Mesenchymal stem cell (in vitro differentiated cells and primary cell): ENCODE measurements at regions not wholly inside any gene's neighbourhood (a gene's known extent, or its start where the extent isn't known, plus 50 kb on each side); places are given as distances from the start of the nearest gene placed in this dataset.

Experiments
- DNase-seq: peaks from one replicate; pipeline ENCODE4 v3.0.0-alpha.2; 2013
- H2AFZ ChIP-seq: one replicate; pipeline ENCODE4 v1.6.1; 2013; ENCODE audit warnings: low read depth, mild to moderate bottlenecking, control low read depth, inconsistent platforms, low read length, moderate library complexity
- H2AK5ac ChIP-seq: 2 replicates; pipeline ENCODE4 v1.6.1; 2013; ENCODE audit warnings: low read length, moderate library complexity, mild to moderate bottlenecking, inconsistent platforms; ENCODE audit not compliant: severe bottlenecking
- H2BK120ac ChIP-seq: one replicate; pipeline ENCODE4 v1.6.1; 2013; ENCODE audit warnings: low read depth, mild to moderate bottlenecking, inconsistent platforms, low read length, moderate library complexity
- H2BK12ac ChIP-seq, 2 experiments: one replicate each; pipeline ENCODE4 v1.6.1; 2013; ENCODE audit warnings: inconsistent platforms in 2 of 2, low read length in 2 of 2, mild to moderate bottlenecking in 2 of 2, moderate library complexity in 2 of 2, control low read depth in 1 of 2
- H2BK15ac ChIP-seq: one replicate; pipeline ENCODE4 v1.6.1; 2013; ENCODE audit warnings: mild to moderate bottlenecking, low read depth, inconsistent platforms; ENCODE audit not compliant: poor library complexity, severe bottlenecking
- H2BK5ac ChIP-seq: 2 replicates; pipeline ENCODE4 v1.6.1; 2013; ENCODE audit warnings: low read depth, mild to moderate bottlenecking, low read length, control low read depth, inconsistent platforms; ENCODE audit not compliant: poor library complexity, severe bottlenecking
- H3K14ac ChIP-seq, 2 experiments: one replicate each; pipeline ENCODE4 v1.6.1; 2013; ENCODE audit warnings: inconsistent platforms in 2 of 2, low read length in 2 of 2, control low read depth in 1 of 2, mild to moderate bottlenecking in 1 of 2, moderate library complexity in 1 of 2
- H3K18ac ChIP-seq, 2 experiments: one replicate each; pipeline ENCODE4 v1.6.1; 2013; ENCODE audit warnings: inconsistent platforms in 2 of 2, low read length in 2 of 2, control low read depth in 1 of 2, low read depth in 1 of 2, mild to moderate bottlenecking in 1 of 2
- H3K23ac ChIP-seq, 2 experiments: one replicate each; pipeline ENCODE4 v1.6.1; 2013; ENCODE audit warnings: inconsistent platforms in 2 of 2, low read length in 2 of 2, mild to moderate bottlenecking in 2 of 2, moderate library complexity in 2 of 2, control low read depth in 1 of 2
- H3K27ac ChIP-seq: 2 replicates; pipeline ENCODE4 v1.5.1; 2013; ENCODE audit warnings: mild to moderate bottlenecking, moderate library complexity, low read length, control low read depth, inconsistent platforms; ENCODE audit not compliant: poor library complexity, severe bottlenecking
- H3K27me3 ChIP-seq, 2 experiments: 2 replicates each; pipeline versions ENCODE4 v1.6.1 to v1.7.0; 2013; ENCODE audit warnings: low read length in 2 of 2, mild to moderate bottlenecking in 2 of 2, moderate library complexity in 2 of 2, control low read depth in 1 of 2, inconsistent platforms in 1 of 2; ENCODE audit not compliant: control insufficient read depth in 1 of 2, insufficient read depth in 1 of 2
- H3K36me3 ChIP-seq, 2 experiments: 2 replicates each; pipeline versions ENCODE4 v1.6.1 to v1.7.0; 2013; ENCODE audit warnings: low read length in 2 of 2, control low read depth in 1 of 2, inconsistent platforms in 1 of 2, low read depth in 1 of 2, mild to moderate bottlenecking in 1 of 2; ENCODE audit not compliant: insufficient read depth in 2 of 2, control insufficient read depth in 1 of 2
- H3K4ac ChIP-seq, 2 experiments: one replicate each; pipeline ENCODE4 v1.6.1; 2013; ENCODE audit warnings: inconsistent platforms in 2 of 2, low read length in 2 of 2, mild to moderate bottlenecking in 2 of 2, moderate library complexity in 2 of 2, control low read depth in 1 of 2, low read depth in 1 of 2
- H3K4me1 ChIP-seq: 2 replicates; pipeline ENCODE4 v1.6.1; 2013; ENCODE audit warnings: low read depth, low read length, control low read depth; ENCODE audit not compliant: control insufficient read depth, insufficient read depth
- H3K4me2 ChIP-seq: 2 replicates; pipeline ENCODE4 v1.6.1; 2013; ENCODE audit warnings: low read length, mild to moderate bottlenecking, inconsistent platforms; ENCODE audit not compliant: poor library complexity, severe bottlenecking
- H3K4me3 ChIP-seq, 2 experiments: 2 replicates each; pipeline versions ENCODE4 v1.5.1 to v1.7.0; 2013; ENCODE audit warnings: low read length in 2 of 2, mild to moderate bottlenecking in 2 of 2, control low read depth in 1 of 2, low read depth in 1 of 2; ENCODE audit not compliant: insufficient read depth in 1 of 2
- H3K79me1 ChIP-seq: replicated peaks from 2 replicates; pipeline ENCODE4 v1.6.1; 2013; ENCODE audit warnings: mild to moderate bottlenecking, control low read depth, low read length, inconsistent platforms; ENCODE audit not compliant: poor library complexity, severe bottlenecking
- H3K9ac ChIP-seq: 2 replicates; pipeline ENCODE4 v1.7.0; 2013; ENCODE audit warnings: mild to moderate bottlenecking, low read length, moderate library complexity
- H3K9me3 ChIP-seq: 2 replicates; pipeline ENCODE4 v1.7.0; 2013; ENCODE audit warnings: mild to moderate bottlenecking, low read length; ENCODE audit not compliant: control insufficient read depth
- H4K8ac ChIP-seq: one replicate; pipeline ENCODE4 v1.6.1; 2013; ENCODE audit warnings: inconsistent platforms, mild to moderate bottlenecking, low read length, moderate library complexity
- H4K91ac ChIP-seq: one replicate; pipeline ENCODE4 v1.6.1; 2013; ENCODE audit warnings: mild to moderate bottlenecking, low read length, inconsistent platforms
- WGBS: methylation state at CpG from one replicate; pipeline ENCODE4 v1.1.7; 2013; ENCODE audit warnings: mixed read lengths; 5-methylcytosine and 5-hydroxymethylcytosine counted together

DNA sequence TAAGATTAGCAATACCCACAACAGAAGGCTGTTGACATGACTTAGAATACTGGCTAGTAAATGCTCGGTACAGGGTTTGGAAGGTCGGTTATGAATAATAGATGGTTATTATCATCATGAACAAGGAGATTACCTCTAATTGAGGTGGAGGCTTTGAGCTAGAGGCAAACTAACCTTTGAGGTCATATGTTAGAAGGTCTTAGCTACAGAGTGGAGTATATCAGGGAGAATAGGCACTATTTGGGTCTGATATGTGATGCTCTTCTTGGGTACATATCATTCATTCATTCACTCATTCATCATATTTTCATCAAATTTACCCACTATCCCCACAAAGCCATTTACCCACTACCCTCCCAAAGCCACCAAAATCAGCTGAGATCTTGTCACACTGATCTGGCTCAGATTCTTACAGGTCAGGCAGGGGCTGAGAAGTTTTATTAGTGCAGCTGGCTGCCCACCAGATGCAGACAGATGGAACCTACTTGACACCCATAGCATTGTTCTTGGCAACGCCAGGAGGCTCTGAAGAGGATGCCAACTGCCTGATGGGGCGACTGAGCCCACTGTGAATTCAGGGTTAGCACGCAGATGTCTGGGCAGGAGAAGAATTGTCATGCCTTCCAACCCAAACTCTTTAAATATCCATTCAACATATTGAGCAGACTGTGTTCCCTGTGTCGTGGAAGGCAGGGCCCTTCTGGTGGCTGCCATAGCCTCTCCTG is 90.2 kb upstream of the SH3PXD2B start:
- Histone ChIP-seq H2BK15ac (no peak overlapping the region), H3K36me3 (no peaks in the 10 kb centered on the region), H2BK12ac (no peak overlapping the region), H2BK5ac (no peak overlapping the region), H3K27ac (no peak overlapping the region), H3K4ac (no peak overlapping the region), H3K18ac (no peak overlapping the region), H2AFZ (no peak overlapping the region), H4K8ac (no peak overlapping the region), H4K91ac (no peak overlapping the region), H3K4me1 (no peaks in the 10 kb centered on the region), H2AK5ac (no peak overlapping the region), H3K27me3 (peaks cover 68 to 87% of the 10 kb centered on the region in 2 experiments), H3K23ac (no peak overlapping the region), H3K4me3 (no peak overlapping the region), H3K4me2 (no peak overlapping the region), H3K14ac (no peak overlapping the region), H2BK120ac (no peak overlapping the region), H3K9me3 (no peaks in the 10 kb centered on the region), H3K9ac (no peak overlapping the region), H3K79me1 (no peaks in the 10 kb centered on the region)
- 92% methylated on average over 6 of the region's 6 CpGs for WGBS
- DNase-seq = no peak

DNA sequence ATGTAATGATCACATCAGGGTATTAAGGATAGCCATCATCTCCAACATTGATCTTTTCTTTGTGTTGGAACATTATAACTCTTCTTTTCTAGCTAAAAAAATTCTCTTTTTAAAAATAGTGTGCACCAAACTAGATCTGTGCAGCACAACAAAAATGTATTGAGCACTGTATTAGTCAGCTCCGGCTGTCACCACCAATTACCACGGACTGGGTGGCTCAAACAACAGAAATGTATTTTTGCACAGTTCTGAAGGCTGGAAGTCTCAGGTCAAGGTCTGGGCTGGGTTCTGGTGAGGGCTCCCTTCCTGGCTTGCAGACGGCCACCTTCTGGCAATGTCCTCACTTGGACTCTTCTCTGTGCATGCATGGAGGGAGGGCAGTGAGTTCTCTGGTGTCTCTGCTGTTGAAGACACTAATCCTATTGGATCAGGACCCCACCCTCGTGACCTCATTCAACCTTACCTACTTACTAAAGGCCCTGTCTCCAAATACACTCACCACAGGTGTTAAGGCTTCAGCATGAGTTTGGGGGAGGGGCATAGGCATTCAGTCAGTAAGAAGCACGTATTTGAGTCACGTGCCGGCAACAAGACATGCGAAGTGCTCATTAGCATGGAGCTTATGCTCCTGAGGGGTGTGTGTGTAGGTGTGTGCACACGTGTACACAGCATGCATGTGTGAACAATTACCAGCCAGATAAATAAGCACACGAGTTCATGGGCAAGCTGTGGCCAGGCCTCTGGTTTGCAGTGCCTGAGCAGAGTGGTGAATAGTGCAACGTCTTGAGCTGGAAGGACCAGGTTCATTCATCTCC is 89.4 kb upstream of the SH3PXD2B start:
- Histone ChIP-seq H2BK120ac (no peak overlapping the region), H2AFZ (no peak overlapping the region), H3K79me1 (no peaks in the 10 kb centered on the region), H2AK5ac (no peak overlapping the region), H3K27me3 (peaks cover 60 to 82% of the 10 kb centered on the region in 2 experiments), H3K36me3 (no peaks in the 10 kb centered on the region), H3K9me3 (no peaks in the 10 kb centered on the region), H4K8ac (no peak overlapping the region), H4K91ac (no peak overlapping the region), H2BK12ac (no peak overlapping the region), H3K4me1 (no peaks in the 10 kb centered on the region), H3K14ac (no peak overlapping the region), H3K4ac (no peak overlapping the region), H3K9ac (no peak overlapping the region), H3K23ac (no peak overlapping the region), H3K4me2 (no peak overlapping the region), H3K4me3 (no peak overlapping the region), H2BK5ac (no peak overlapping the region), H3K27ac (no peak overlapping the region), H2BK15ac (no peak overlapping the region), H3K18ac (no peak overlapping the region)
- no peak for DNase-seq
- WGBS = 71% methylated on average over 11 of the region's 11 CpGs

DNA sequence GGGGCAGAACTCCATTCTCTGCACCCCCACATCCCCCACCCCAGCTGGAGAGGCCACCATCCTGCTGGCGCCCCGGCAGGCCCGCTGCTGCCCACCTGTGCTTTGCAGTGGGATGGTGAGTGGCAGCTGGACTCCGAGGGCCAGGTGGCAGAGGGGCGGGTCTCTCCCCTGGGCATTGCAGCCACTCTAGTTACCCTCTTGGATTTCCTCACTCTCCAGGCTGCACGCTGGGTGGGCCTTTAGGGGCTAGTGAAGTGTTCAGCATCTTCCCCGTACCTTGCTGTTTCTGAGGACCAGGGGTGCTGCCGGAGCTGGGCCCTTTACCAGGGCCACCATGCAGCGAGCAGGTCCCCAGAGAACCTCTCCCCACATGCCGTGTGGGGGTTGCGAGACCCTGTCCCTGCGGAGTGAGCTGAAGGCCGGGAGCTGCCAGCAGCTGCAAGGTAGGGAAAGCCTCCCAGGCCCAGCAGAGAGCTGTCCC is 88.4 kb upstream of the SH3PXD2B start:
- no peak for DNase-seq
- Histone ChIP-seq H3K79me1 (no peaks in the 10 kb centered on the region), H3K4me1 (no peaks in the 10 kb centered on the region), H3K4ac (no peak overlapping the region), H2AK5ac (no peak overlapping the region), H4K91ac (peak overlapping the region; percentile 54), H4K8ac (no peak overlapping the region), H3K9ac (no peak overlapping the region), H3K36me3 (no peaks in the 10 kb centered on the region), H3K27ac (no peak overlapping the region), H2BK12ac (peak overlapping the region in 1 of 2 experiments; percentile 23), H3K4me2 (no peak overlapping the region), H2AFZ (no peak overlapping the region), H3K4me3 (no peak overlapping the region), H3K18ac (no peak overlapping the region), H3K9me3 (no peaks in the 10 kb centered on the region), H3K14ac (no peak overlapping the region), H3K27me3 (peaks cover 50 to 72% of the 10 kb centered on the region in 2 experiments), H2BK5ac (no peak overlapping the region), H3K23ac (no peak overlapping the region), H2BK120ac (no peak overlapping the region), H2BK15ac (no peak overlapping the region)
- 97% methylated on average over 12 of the region's 13 CpGs for WGBS

DNA sequence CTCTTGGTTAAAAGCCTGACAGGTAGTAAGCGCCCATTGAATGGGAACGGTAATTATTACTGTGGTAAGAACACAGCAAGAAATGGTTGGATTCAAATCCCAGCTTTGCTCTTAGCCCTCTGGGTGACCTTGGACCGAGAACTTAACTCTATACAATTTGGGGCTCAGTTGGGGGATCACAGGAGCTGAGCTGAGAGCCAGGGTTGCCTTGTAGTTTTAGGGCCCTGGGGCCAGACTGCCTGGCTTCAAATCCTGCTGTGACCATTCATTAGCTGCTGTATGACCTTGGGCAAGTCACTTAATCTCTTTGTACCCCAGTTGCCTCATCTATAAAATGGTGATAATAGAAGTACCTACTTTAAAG is 87.4 kb upstream of the SH3PXD2B start:
- DNase-seq = no peak

More for the DNA sequence above, 87.4 kb upstream of the SH3PXD2B start:
- H3K27ac ChIP-seq = no peak overlapping the region
- H2BK5ac ChIP-seq = no peak overlapping the region
- no peak overlapping the region for H2BK12ac ChIP-seq
- H3K27me3 ChIP-seq = peaks cover 41 to 63% of the 10 kb centered on the region in 2 experiments
- H2BK120ac ChIP-seq = no peak overlapping the region
- no peaks in the 10 kb centered on the region for H3K9me3 ChIP-seq
- no peak overlapping the region for H2AFZ ChIP-seq
- H3K18ac ChIP-seq = no peak overlapping the region
- H3K4me3 ChIP-seq = no peak overlapping the region
- WGBS = 97% methylated on average over 3 of the region's 3 CpGs
- no peaks in the 10 kb centered on the region for H3K36me3 ChIP-seq
- no peak overlapping the region for H3K4me2 ChIP-seq
- no peaks in the 10 kb centered on the region for H3K4me1 ChIP-seq
- no peak overlapping the region for H4K8ac ChIP-seq
- no peak overlapping the region for H3K14ac ChIP-seq
- H3K79me1 ChIP-seq = no peaks in the 10 kb centered on the region
- no peak overlapping the region for H4K91ac ChIP-seq
- no peak overlapping the region for H3K9ac ChIP-seq
- H3K23ac ChIP-seq = no peak overlapping the region
- H2AK5ac ChIP-seq = no peak overlapping the region
- no peak overlapping the region for H3K4ac ChIP-seq
- no peak overlapping the region for H2BK15ac ChIP-seq
